ENCODE measurements at regions not wholly inside any gene's neighbourhood (a gene's known extent, or its start where the extent isn't known, plus 50 kb on each side); places are given as distances from the start of the nearest gene placed in this dataset.

DNA sequence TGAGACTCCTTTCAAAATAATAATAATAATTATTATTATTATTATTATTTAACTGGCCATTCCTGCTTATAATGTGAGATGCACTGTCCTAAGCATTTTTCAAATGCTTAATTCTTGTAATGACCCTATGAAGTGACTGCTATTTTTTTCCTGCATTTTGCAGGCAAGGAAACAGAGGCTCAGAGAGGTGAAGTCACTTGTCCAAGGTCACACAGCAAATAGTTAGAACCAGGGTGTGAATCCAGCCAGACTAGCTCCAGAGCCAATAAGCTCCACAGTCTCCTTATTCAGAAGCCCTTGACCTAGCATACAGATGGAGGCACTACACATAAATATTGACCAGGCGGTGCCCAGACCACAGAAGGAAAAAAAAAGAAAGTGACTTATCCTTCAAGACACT is 77.5 kb upstream of the CACNA1A start:
- no peaks in the 10 kb centered on the region for H3K9me3 Mint-ChIP-seq
- no peak overlapping the region for H3K27ac Mint-ChIP-seq
- H3K4me3 Mint-ChIP-seq = no peak overlapping the region
- ChIA-PET CTCF (interaction anchor here (0.7 kb wide), 1 partner anchor 1961 kb away, joined by 3 read pairs; no protein-coding TSS in a partner anchor), POLR2A (no interaction called here)
- H3K27me3 Mint-ChIP-seq = no peaks in the 10 kb centered on the region
- no peak for DNase-seq
- H3K4me1 Mint-ChIP-seq = no peaks in the 10 kb centered on the region
- H3K36me3 Mint-ChIP-seq (ENCODE audit: low read depth) = no peaks in the 10 kb centered on the region

DNA sequence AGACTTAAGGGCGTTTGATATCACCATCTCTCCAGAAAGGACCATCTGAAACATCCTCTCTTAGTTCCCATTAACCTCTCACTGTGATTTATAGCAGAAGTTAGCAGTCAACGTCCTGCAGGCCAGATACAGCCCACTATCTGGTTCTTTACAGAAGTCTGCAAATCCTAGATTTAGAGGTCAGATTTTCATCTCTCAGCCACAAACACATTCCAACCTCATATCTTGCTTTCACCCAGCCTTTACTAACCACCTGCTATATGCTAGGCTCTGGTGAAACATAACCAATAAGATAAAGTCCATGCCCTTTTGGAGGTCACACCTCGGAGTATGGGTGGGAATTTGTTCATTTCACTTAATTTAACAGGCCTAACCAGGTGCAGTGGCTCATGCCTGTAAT is 76.8 kb upstream of the CACNA1A start:
- Mint-ChIP-seq H3K27me3 (no peaks in the 10 kb centered on the region), H3K4me3 (no peak overlapping the region), H3K4me1 (no peaks in the 10 kb centered on the region), H3K27ac (no peak overlapping the region), H3K36me3 (ENCODE audit: low read depth) (no peaks in the 10 kb centered on the region), H3K9me3 (peaks cover 2% of the 10 kb centered on the region)
- ChIA-PET CTCF (interaction anchor here (0.6 kb wide), 1 partner anchor 148 kb away, joined by 3 read pairs; no protein-coding TSS in a partner anchor), POLR2A (no interaction called here)
- no peak for DNase-seq

DNA sequence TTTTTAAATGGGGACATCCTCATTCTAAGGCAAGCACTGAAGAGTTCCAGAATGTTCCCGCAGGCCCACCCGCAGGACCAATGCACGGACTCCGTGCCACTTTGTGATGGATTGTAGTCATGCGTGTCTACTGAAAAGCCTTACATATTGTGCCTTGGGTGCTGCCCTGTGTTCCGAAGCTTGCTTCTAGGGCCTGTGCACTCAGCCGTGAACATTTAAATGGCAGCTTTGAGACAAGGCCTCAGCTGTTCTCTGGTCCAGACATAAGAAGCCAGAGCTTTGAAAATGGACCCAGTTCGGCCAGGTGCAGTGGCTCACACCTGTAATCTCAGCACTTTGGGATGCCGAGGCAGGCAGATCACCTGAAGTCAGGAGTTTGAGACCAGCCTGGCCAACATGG is 75.3 kb upstream of the CACNA1A start:
- ChIA-PET POLR2A (no interaction called here), CTCF (interaction anchor here (0.7 kb wide), 1 partner anchor 560 kb away, joined by 3 read pairs; no protein-coding TSS in a partner anchor)
- no peak overlapping the region for H3K27ac Mint-ChIP-seq
- H3K27me3 Mint-ChIP-seq = no peaks in the 10 kb centered on the region
- no peak overlapping the region for H3K4me3 Mint-ChIP-seq
- peaks cover 13% of the 10 kb centered on the region for H3K9me3 Mint-ChIP-seq
- no peaks in the 10 kb centered on the region for H3K4me1 Mint-ChIP-seq
- DNase-seq = no peak
- no peaks in the 10 kb centered on the region for H3K36me3 Mint-ChIP-seq (ENCODE audit: low read depth)

DNA sequence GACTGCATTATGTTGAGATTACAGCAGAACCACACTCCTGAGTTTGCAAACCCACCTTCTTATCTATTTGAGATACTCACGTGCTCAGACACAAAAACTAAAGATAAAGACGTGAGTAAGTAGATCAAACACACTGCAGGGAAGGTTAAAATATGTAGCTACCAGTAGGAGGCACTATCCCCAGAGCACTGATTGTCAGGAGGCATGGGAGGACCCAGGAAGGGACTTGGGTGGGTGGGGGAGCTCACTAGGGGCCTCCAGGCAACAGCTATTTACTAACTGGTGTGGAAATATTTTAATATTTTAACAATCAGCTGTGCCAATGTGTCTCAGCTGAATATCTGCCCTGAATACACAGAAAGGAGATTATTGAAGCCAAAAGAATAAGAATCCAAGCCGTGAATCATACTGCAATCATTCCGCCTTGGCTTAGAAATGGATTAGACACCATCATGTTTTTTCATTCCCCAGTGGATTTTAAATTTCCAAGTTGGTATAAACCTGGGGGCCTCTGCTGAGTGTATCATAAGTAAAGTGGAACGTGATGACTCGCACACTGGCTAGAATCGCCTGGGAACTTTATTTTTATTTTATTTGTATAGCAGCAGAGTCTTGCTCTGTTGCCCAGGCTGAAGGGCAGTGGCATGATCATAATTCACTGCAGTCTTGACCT is 73.2 kb upstream of the CACNA1A start:
- peaks cover 18% of the 10 kb centered on the region for H3K9me3 Mint-ChIP-seq
- no peak overlapping the region for H3K27ac Mint-ChIP-seq
- no peak overlapping the region for H3K4me3 Mint-ChIP-seq
- H3K27me3 Mint-ChIP-seq = peaks cover 3% of the 10 kb centered on the region
- no peaks in the 10 kb centered on the region for H3K4me1 Mint-ChIP-seq
- ChIA-PET POLR2A (no interaction called here), CTCF (interaction anchor here (0.6 to 1.2 kb wide), 5 partner anchors 10 to 330 kb away, joined by 3 to 4 read pairs (median 3); no protein-coding TSS in a partner anchor)
- DNase-seq = no peak
- no peaks in the 10 kb centered on the region for H3K36me3 Mint-ChIP-seq (ENCODE audit: low read depth)

DNA sequence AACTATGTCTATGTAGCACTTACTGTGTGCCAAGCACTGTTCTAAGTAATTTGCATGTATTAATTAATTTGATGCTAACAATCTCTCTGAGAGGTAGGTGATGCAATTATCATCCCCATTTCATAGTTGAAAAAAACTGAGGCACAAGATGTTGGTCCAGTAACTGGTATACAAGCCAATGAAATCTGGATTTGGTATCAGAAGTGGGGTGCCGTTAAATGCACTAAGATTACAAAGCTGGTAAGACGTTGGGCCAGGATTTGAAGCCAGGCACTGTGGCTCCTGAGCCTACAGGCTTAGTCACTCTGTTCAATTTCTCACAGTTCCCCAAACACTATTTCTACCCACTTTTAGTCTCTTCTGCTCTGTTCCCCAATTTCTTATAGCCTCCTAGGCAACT is 70.4 kb upstream of the CACNA1A start:
- no peaks in the 10 kb centered on the region for H3K36me3 Mint-ChIP-seq (ENCODE audit: low read depth)
- H3K9me3 Mint-ChIP-seq = peaks cover 18% of the 10 kb centered on the region
- POLR2A ChIA-PET = no interaction called here
- CTCF ChIA-PET = interaction anchor here (4.2 kb wide), 1 partner anchor 12 kb away, joined by 16 read pairs; no protein-coding TSS in a partner anchor
- no peaks in the 10 kb centered on the region for H3K4me1 Mint-ChIP-seq
- H3K27me3 Mint-ChIP-seq = peaks cover 3% of the 10 kb centered on the region
- H3K4me3 Mint-ChIP-seq = no peak overlapping the region
- DNase-seq = no peak
- H3K27ac Mint-ChIP-seq = no peak overlapping the region

DNA sequence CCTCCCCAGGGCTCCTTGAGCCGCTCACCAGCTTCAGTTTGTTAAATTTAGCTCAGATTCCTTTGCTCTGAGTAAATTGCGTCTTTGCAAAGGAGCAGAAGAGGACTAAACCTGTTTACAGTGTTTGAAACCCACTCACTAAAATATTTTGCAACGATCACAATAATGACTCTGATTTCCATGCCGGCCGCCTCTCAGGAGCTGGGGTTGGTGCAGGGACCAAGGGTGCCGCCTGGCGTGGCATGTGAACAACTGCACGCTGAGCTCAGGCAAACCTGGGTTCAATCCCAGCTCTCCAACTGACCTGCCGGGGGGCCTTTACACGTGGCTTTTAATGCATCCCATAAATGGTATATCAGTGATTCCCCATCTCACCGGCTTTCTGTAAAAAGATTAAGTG is 68.7 kb upstream of the CACNA1A start:
- Mint-ChIP-seq H3K36me3 (ENCODE audit: low read depth) (no peaks in the 10 kb centered on the region), H3K9me3 (peaks cover 18% of the 10 kb centered on the region), H3K27ac (no peak overlapping the region), H3K4me1 (no peaks in the 10 kb centered on the region), H3K4me3 (no peak overlapping the region), H3K27me3 (peaks cover 3% of the 10 kb centered on the region)
- ChIA-PET POLR2A (interaction anchor here (0.7 kb wide), 1 partner anchor 27 kb away, joined by 3 read pairs; no protein-coding TSS in a partner anchor), CTCF (interaction anchor here (0.6 to 4.2 kb wide), 2 partner anchors 14 to 648 kb away, joined by 3 to 16 read pairs; no protein-coding TSS in a partner anchor)
- DNase-seq = no peak

DNA sequence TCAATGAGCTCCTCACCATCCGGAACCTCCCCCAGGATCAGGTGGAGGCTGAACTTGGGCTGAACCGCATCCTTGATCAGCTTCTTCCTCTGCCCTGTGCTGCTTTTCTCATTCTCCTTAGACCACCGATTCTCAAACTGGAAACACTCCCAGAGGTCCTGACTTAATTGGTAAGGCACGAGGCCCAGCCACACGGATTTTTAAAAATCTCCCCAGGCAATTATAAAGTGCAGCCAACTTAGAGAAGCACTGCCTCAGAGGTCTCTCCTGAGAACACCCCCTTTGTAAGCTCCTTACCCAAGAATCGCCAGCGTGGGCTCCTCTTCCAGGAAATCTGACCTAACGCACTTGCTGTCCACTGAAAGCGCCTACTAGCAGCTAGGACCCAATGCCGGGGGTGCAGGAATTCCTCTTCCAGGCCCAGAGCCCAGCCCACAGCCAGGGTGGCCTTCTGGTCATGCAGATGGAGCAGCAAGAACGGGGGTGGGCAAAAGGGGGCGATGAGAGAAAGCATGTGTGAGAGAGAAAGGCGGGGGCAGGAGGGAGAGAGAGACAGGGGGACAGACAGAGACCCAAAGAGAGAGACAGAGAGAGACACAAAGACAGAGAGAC is 66.9 kb upstream of the CACNA1A start:
- DNase-seq = no peak
- Mint-ChIP-seq H3K27me3 (peaks cover 3% of the 10 kb centered on the region), H3K9me3 (peaks cover 16% of the 10 kb centered on the region), H3K4me1 (no peaks in the 10 kb centered on the region), H3K27ac (no peak overlapping the region), H3K36me3 (ENCODE audit: low read depth) (no peaks in the 10 kb centered on the region), H3K4me3 (no peak overlapping the region)
- POLR2A ChIA-PET = interaction anchor here (0.6 kb wide), 1 partner anchor 1947 kb away, joined by 5 read pairs; no protein-coding TSS in a partner anchor
- CTCF ChIA-PET = interaction anchor here (1.2 to 1.6 kb wide), 2 partner anchors 13 to 16 kb away, joined by 4 read pairs; no protein-coding TSS in a partner anchor

DNA sequence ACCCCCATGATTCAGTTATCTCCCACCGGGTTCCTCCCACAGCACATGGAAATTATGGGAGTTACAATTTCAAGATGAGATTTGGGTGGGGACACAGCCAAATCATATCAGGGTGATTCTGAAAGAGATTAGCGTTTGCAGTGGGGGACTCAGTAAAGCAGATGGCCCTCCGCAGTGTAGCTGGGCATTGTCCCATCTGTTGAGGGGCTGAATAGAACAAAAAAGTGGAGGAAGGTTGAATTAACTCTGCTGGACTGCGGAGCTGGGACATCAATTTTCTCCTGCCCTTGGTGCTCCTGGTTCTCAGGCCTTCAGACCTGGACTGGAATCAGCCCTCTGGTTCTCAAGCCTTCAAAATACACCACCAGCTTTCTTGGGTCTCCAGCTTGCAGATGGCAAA is 55.2 kb upstream of the CACNA1A start:
- DNase-seq = no peak
- H3K4me3 Mint-ChIP-seq = no peak overlapping the region
- H3K27me3 Mint-ChIP-seq = no peaks in the 10 kb centered on the region
- H3K36me3 Mint-ChIP-seq (ENCODE audit: low read depth) = no peaks in the 10 kb centered on the region
- POLR2A ChIA-PET = interaction anchor here (0.5 kb wide), 1 partner anchor 299 kb away, joined by 3 read pairs; no protein-coding TSS in a partner anchor
- H3K9me3 Mint-ChIP-seq = no peaks in the 10 kb centered on the region
- CTCF ChIA-PET = no interaction called here
- no peaks in the 10 kb centered on the region for H3K4me1 Mint-ChIP-seq
- no peak overlapping the region for H3K27ac Mint-ChIP-seq

DNA sequence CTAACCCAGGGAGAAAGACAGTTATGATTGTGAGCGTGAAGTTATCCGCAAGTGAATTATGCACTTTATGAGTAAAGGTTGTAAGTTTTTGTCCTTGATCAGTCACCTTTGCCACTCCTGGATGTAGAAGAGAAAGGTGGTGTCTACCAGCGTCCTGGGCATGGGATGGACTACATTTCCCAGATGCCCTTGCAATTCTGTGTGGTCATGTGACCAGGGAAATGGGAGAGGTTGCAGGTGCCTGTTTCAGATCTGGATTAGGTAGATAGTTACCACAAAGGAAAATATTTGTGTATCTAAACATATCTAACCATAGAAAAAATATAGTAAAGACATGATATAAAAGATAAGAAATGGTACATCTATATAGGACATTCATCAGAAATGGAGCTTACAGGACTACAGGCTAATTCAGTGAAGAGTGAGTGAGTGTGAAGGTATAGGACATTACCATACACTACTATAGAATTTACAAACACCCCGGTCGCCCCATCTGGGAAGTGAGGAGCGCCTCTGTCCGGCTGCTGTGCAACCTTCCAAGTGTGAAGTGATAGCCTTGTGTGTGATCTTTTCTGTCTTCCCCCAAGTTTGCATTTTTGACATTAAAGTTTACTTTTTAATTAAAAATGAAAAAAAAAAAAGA is 51.6 kb upstream of the CACNA1A start:
- ChIA-PET POLR2A (no interaction called here), CTCF (no interaction called here)
- H3K4me1 Mint-ChIP-seq = no peaks in the 10 kb centered on the region
- DNase-seq = no peak
- H3K27me3 Mint-ChIP-seq = no peaks in the 10 kb centered on the region
- no peaks in the 10 kb centered on the region for H3K36me3 Mint-ChIP-seq (ENCODE audit: low read depth)
- no peak overlapping the region for H3K4me3 Mint-ChIP-seq
- no peaks in the 10 kb centered on the region for H3K9me3 Mint-ChIP-seq
- no peak overlapping the region for H3K27ac Mint-ChIP-seq

DNA sequence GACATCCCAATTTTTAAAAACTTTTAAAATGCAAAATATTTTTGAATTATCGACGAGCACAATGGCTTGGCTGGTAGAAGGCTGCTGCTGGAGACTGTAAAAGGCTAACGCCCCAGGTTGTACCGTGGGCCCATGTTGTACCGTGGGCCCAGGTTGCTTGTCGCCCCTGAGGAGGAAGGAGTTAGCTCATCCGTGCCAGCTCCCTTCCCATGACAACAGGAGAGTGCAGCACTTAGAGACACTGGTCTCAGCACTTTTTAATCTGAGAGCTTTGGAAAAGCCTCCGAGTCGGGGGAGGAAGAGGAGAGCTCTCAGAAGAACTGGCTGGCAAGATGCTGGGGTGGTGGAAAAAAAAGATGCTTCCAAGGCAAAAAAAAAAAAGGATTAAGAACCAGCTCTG is 50.3 kb upstream of the CACNA1A start:
- no peaks in the 10 kb centered on the region for H3K36me3 Mint-ChIP-seq (ENCODE audit: low read depth)
- no peaks in the 10 kb centered on the region for H3K27me3 Mint-ChIP-seq

More for the DNA sequence above, 50.3 kb upstream of the CACNA1A start:
- Mint-ChIP-seq H3K27ac (no peak overlapping the region), H3K9me3 (no peaks in the 10 kb centered on the region), H3K4me1 (no peaks in the 10 kb centered on the region), H3K4me3 (no peak overlapping the region)
- DNase-seq = no peak
- ChIA-PET CTCF (no interaction called here), POLR2A (no interaction called here)

Measured in activated CD4-positive, alpha-beta T cell treated with anti-CD3 and anti-CD28 coated beads, Interleukin-2, amount 10 ng/mL, durations not matched to agents 7 days and 5 days (primary cell).